ENCODE measurements at regions not wholly inside any gene's neighbourhood (a gene's known extent, or its start where the extent isn't known, plus 50 kb on each side); places are given as distances from the start of the nearest gene placed in this dataset.

DNA sequence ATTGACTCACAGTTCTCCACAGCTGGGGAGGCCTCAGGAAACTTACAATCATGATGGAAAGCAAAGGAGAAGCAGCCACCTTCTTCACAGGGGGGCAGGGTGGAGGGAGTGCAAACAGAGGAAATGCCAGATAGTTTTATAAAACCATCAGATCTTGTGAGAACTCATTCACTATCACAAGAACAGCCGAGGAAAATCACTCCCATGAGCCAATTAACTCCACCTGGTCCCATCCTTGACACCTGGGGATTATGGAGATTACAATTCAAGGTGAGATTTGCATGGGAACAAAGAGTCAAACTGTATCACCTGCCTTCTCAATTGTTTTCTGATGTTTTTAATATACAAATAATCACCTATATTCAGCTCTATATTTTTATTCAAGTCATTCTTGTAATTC, 1527.3 kb upstream of the GOT2 start:
- BruUV-seq (replicated peaks): no TSS peak
- intact Hi-C loops (cut with micrococcal nuclease; ENCODE audit: unreplicated experiment): no loop called here
- Histone ChIP-seq H3K27ac (no peak overlapping the region), H3K4me2 (no peak overlapping the region), H2AFZ (no peak overlapping the region), H3K4me3 (no peak overlapping the region), H4K20me1 (ENCODE audit: insufficient read depth) (no peaks in the 10 kb centered on the region), H3K9me3 (ENCODE audit: insufficient read depth, low read depth) (no peaks in the 10 kb centered on the region), H3F3A (ENCODE audit: insufficient read depth, low read depth) (no peaks in the 10 kb centered on the region), H3K4me1 (replicated peaks; ENCODE audit: insufficient read depth) (no peaks in the 10 kb centered on the region), H3K36me3 (ENCODE audit: low read depth) (no peaks in the 10 kb centered on the region), H3K79me2 (ENCODE audit: low read depth) (no peaks in the 10 kb centered on the region), H3K27me3 (ENCODE audit: insufficient read depth, low read depth) (no peaks in the 10 kb centered on the region), H3K9me2 (ENCODE audit: insufficient read depth) (no peaks in the 10 kb centered on the region; the same call in 1 of the 2 replicates)
- TF ChIP-seq EZH2 (IDR thresholded peaks at IDR 0.05; ENCODE audit: low read depth): no peak
- no peak for TF ChIP-seq CTCF (conservative IDR thresholded peaks at IDR 0.05)
- ChIA-PET POLR2A (ENCODE audit: unreplicated experiment) (no interaction called here), CTCF (no interaction called here)
- no peak for DNase-seq

- CTCF ChIA-PET: no interaction called here
- H3K4me2 ChIP-seq: no peak overlapping the region
- H3K4me1 ChIP-seq (replicated peaks; ENCODE audit: insufficient read depth): no peaks in the 10 kb centered on the region
- H3K36me3 ChIP-seq (ENCODE audit: low read depth): no peaks in the 10 kb centered on the region
- DNase-seq: no peak
- intact Hi-C loops (cut with micrococcal nuclease; ENCODE audit: unreplicated experiment): no loop called here
- BruUV-seq (replicated peaks): no TSS peak
- no peaks in the 10 kb centered on the region for H3K27me3 ChIP-seq (ENCODE audit: insufficient read depth, low read depth)
- POLR2A ChIA-PET (ENCODE audit: unreplicated experiment): no interaction called here
- TF ChIP-seq EZH2 (IDR thresholded peaks at IDR 0.05; ENCODE audit: low read depth) (no peak), CTCF (conservative IDR thresholded peaks at IDR 0.05) (no peak)
- no peak overlapping the region for H2AFZ ChIP-seq
- no peaks in the 10 kb centered on the region for H3K79me2 ChIP-seq (ENCODE audit: low read depth)
- no peak overlapping the region for H3K27ac ChIP-seq
- no peak overlapping the region for H3K4me3 ChIP-seq
- H3K9me3 ChIP-seq (ENCODE audit: insufficient read depth, low read depth): no peaks in the 10 kb centered on the region
- no peaks in the 10 kb centered on the region; the same call in 1 of the 2 replicates for H3K9me2 ChIP-seq (ENCODE audit: insufficient read depth)
- H3F3A ChIP-seq (ENCODE audit: insufficient read depth, low read depth): no peaks in the 10 kb centered on the region
- no peaks in the 10 kb centered on the region for H4K20me1 ChIP-seq (ENCODE audit: insufficient read depth)
These were observed 1525.8 kb upstream of the GOT2 start for GRCh38 chr16:60259956-60260355.

GRCh38 chr16:60246086-60246485, 1512.0 kb upstream of the GOT2 start:
- Histone ChIP-seq H3K4me2 (no peak overlapping the region), H3K4me3 (no peak overlapping the region), H3K79me2 (ENCODE audit: low read depth) (no peaks in the 10 kb centered on the region), H3K4me1 (replicated peaks; ENCODE audit: insufficient read depth) (no peaks in the 10 kb centered on the region), H3K9me2 (ENCODE audit: insufficient read depth) (no peaks in the 10 kb centered on the region), H3K27me3 (ENCODE audit: insufficient read depth, low read depth) (no peaks in the 10 kb centered on the region), H3K36me3 (ENCODE audit: low read depth) (no peaks in the 10 kb centered on the region), H3K27ac (no peak overlapping the region), H4K20me1 (ENCODE audit: insufficient read depth) (no peaks in the 10 kb centered on the region), H2AFZ (no peak overlapping the region), H3F3A (ENCODE audit: insufficient read depth, low read depth) (no peaks in the 10 kb centered on the region), H3K9me3 (ENCODE audit: insufficient read depth, low read depth) (no peaks in the 10 kb centered on the region)
- BruUV-seq (replicated peaks): no TSS peak
- ChIA-PET CTCF (no interaction called here), POLR2A (ENCODE audit: unreplicated experiment) (no interaction called here)
- intact Hi-C loops (cut with micrococcal nuclease; ENCODE audit: unreplicated experiment): no loop called here
- TF ChIP-seq CTCF (conservative IDR thresholded peaks at IDR 0.05) (no peak), EZH2 (IDR thresholded peaks at IDR 0.05; ENCODE audit: low read depth) (no peak)
- no peak for DNase-seq

Data from PC-9 (cell line).